Osteocyte (in vitro differentiated cells): ENCODE measurements at regions not wholly inside any gene's neighbourhood (a gene's known extent, or its start where the extent isn't known, plus 50 kb on each side); places are given as distances from the start of the nearest gene placed in this dataset.

Experiments
- DNase-seq: peaks from one replicate; pipeline ENCODE4 v3.0.0; 2021; ENCODE audit warnings: mixed read lengths; ENCODE audit not compliant: unreplicated experiment; ENCODE audit errors: extremely low spot score
- H3K27ac Mint-ChIP-seq: one replicate; pipeline ENCODE4 v1.8.0; 2021; ENCODE audit warnings: mild to moderate bottlenecking, mixed read lengths; ENCODE audit not compliant: unreplicated experiment
- H3K27me3 Mint-ChIP-seq: one replicate; pipeline ENCODE4 v1.8.0; 2021; ENCODE audit warnings: mixed read lengths; ENCODE audit not compliant: unreplicated experiment
- H3K36me3 Mint-ChIP-seq: one replicate; pipeline ENCODE4 v1.8.0; 2021; ENCODE audit warnings: mixed read lengths; ENCODE audit not compliant: unreplicated experiment
- H3K4me1 Mint-ChIP-seq: one replicate; pipeline ENCODE4 v1.8.0; 2021; ENCODE audit warnings: mixed read lengths; ENCODE audit not compliant: unreplicated experiment
- H3K4me3 Mint-ChIP-seq: one replicate; pipeline ENCODE4 v1.8.0; 2021; ENCODE audit warnings: mild to moderate bottlenecking, moderate library complexity, mixed read lengths; ENCODE audit not compliant: unreplicated experiment
- H3K9me3 Mint-ChIP-seq: one replicate; pipeline ENCODE4 v1.8.0; 2021; ENCODE audit warnings: mixed read lengths; ENCODE audit not compliant: unreplicated experiment
- CTCF ChIP-seq: fragments of 200-600 bp; sonication (generic); IDR thresholded peaks from 2 replicates; pipeline ENCODE4 v1.5.0; 2021; ENCODE audit warnings: antibody characterized with exemption, mild to moderate bottlenecking, moderate library complexity

GRCh38 chr4:15254236-15254880, 173.5 kb upstream of the C1QTNF7 start:
- TF ChIP-seq CTCF = no peak
- peaks cover 24% of the 10 kb centered on the region for H3K27me3 Mint-ChIP-seq
- no peaks in the 10 kb centered on the region for H3K9me3 Mint-ChIP-seq
- H3K36me3 Mint-ChIP-seq = no peaks in the 10 kb centered on the region
- no peak for DNase-seq
- H3K27ac Mint-ChIP-seq = no peak overlapping the region
- H3K4me1 Mint-ChIP-seq = peaks cover 12% of the 10 kb centered on the region
- H3K4me3 Mint-ChIP-seq = no peak overlapping the region

GRCh38 chr4:15255537-15255936, 172.3 kb upstream of the C1QTNF7 start:
- no peak for TF ChIP-seq CTCF
- Mint-ChIP-seq H3K4me3 (no peak overlapping the region), H3K27ac (no peak overlapping the region), H3K27me3 (peaks cover 30% of the 10 kb centered on the region), H3K4me1 (peaks cover 2% of the 10 kb centered on the region), H3K9me3 (no peaks in the 10 kb centered on the region), H3K36me3 (no peaks in the 10 kb centered on the region)
- DNase-seq = no peak

DNA sequence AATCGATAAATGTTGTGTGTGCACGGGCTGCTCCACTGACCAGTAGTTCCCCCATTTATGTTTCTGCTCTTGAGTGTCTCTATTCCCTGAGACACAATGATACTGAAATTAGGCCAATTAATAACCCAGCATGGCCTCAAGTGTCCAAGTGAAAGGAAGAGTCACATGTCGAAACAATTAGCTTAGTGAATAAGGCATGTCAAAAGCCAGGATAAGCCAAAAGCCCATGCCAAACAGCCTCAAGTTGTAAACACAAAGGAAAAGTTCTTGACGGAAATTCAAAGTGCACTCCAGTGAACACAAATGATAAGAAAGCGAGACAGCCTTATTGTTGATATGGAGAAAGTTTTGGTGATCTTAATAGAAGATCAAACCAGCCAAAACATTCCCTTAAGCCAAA, 167.1 kb upstream of the C1QTNF7 start:
- H3K36me3 Mint-ChIP-seq = no peaks in the 10 kb centered on the region
- H3K4me1 Mint-ChIP-seq = no peaks in the 10 kb centered on the region
- H3K4me3 Mint-ChIP-seq = no peak overlapping the region
- no peak overlapping the region for H3K27ac Mint-ChIP-seq
- TF ChIP-seq CTCF = no peak
- H3K9me3 Mint-ChIP-seq = peaks cover 6% of the 10 kb centered on the region
- DNase-seq = no peak
- peaks cover 38% of the 10 kb centered on the region for H3K27me3 Mint-ChIP-seq

GRCh38 chr4:15262396-15262795, 165.4 kb upstream of the C1QTNF7 start:
- no peak for TF ChIP-seq CTCF
- H3K27ac Mint-ChIP-seq = no peak overlapping the region
- H3K36me3 Mint-ChIP-seq = no peaks in the 10 kb centered on the region
- DNase-seq = no peak
- H3K4me1 Mint-ChIP-seq = no peaks in the 10 kb centered on the region
- H3K9me3 Mint-ChIP-seq = peaks cover 11% of the 10 kb centered on the region
- peaks cover 26% of the 10 kb centered on the region for H3K27me3 Mint-ChIP-seq
- no peak overlapping the region for H3K4me3 Mint-ChIP-seq

GRCh38 chr4:15270201-15270600, 157.6 kb upstream of the C1QTNF7 start:
- TF ChIP-seq CTCF = no peak
- H3K27ac Mint-ChIP-seq = no peak overlapping the region
- peaks cover 32% of the 10 kb centered on the region for H3K9me3 Mint-ChIP-seq
- no peaks in the 10 kb centered on the region for H3K4me1 Mint-ChIP-seq
- H3K4me3 Mint-ChIP-seq = no peak overlapping the region
- DNase-seq = no peak
- peaks cover 2% of the 10 kb centered on the region for H3K36me3 Mint-ChIP-seq
- H3K27me3 Mint-ChIP-seq = peaks cover 49% of the 10 kb centered on the region
